ENCODE measurements at regions not wholly inside any gene's neighbourhood (a gene's known extent, or its start where the extent isn't known, plus 50 kb on each side); places are given as distances from the start of the nearest gene placed in this dataset.

- TF ChIP-seq CTCF (IDR thresholded peaks at IDR 0.05; ENCODE audit: poor library complexity) (no peak), EZH2 (IDR thresholded peaks at IDR 0.05; ENCODE audit: borderline replicate concordance) (no peak), EZH2phosphoT487 (IDR thresholded peaks at IDR 0.05; ENCODE audit: low read depth, severe bottlenecking, unreplicated experiment) (no peak)
Observed at GRCh38 chr3:193885832-193886231, 250.1 kb upstream of the HES1 start.

All from hepatocyte (in vitro differentiated cells).